Uterus (tissue), 3 donors: ENCODE measurements at regions not wholly inside any gene's neighbourhood (a gene's known extent, or its start where the extent isn't known, plus 50 kb on each side); places are given as distances from the start of the nearest gene placed in this dataset.

Experiments
- DNase-seq, 2 donors: peaks; one replicate each; pipeline ENCODE4 v3.0.0-alpha.2; 2019 to 2020
- H3K27ac ChIP-seq, 2 donors: fragments of 200-600 bp; sonication (generic); 1 replicate in 1 of 2; 2 replicates in 1 of 2; pipeline ENCODE4 v1.5.1; 2016 to 2018
- H3K27me3 ChIP-seq, 2 donors: fragments of 200-600 bp; sonication (generic); one replicate each; pipeline ENCODE4 v1.5.1; 2018 to 2019; ENCODE audit warnings: control low read depth in 1 of 2
- H3K36me3 ChIP-seq, 2 donors: fragments of 200-600 bp; sonication (generic); one replicate each; pipeline ENCODE4 v1.5.1; 2019; ENCODE audit warnings: control low read depth in 1 of 2
- H3K4me1 ChIP-seq, 2 donors: fragments of 200-600 bp; sonication (generic); one replicate each; pipeline ENCODE4 v1.5.1; 2018 to 2019; ENCODE audit warnings: control low read depth in 1 of 2
- H3K4me3 ChIP-seq, 2 donors: fragments of 200-600 bp; sonication (generic); 1 replicate in 1 of 2; 2 replicates in 1 of 2; pipeline ENCODE4 v1.5.1; 2018 to 2019; ENCODE audit warnings: mild to moderate bottlenecking in 1 of 2
- H3K9me3 ChIP-seq, 2 donors: fragments of 200-600 bp; sonication (generic); one replicate each; pipeline ENCODE4 v1.5.1; 2019; ENCODE audit warnings: control low read depth in 1 of 2
- POLR2A ChIP-seq, 2 donors: fragments of 450-650 bp; IDR thresholded peaks; one replicate each; pipeline ENCODE4 v1.6.1; 2016; ENCODE audit warnings: antibody characterized with exemption in 2 of 2, mild to moderate bottlenecking in 1 of 2, moderate library complexity in 1 of 2
- intact Hi-C: fragments of 100-400 bp; cut with DNase I; formaldehyde crosslinking; loops from one replicate; pipeline ENCODE4 v1.15.1; 2023; ENCODE audit warnings: low total_unique reads
- TF ChIP-seq, protein P1 (sequence below), 4 experiments: fragments of 200-600 bp in 2 of 4; fragments of 450-650 bp in 2 of 4; sonication (generic) in 2 of 4; IDR thresholded peaks; one replicate each; pipeline ENCODE4 v1.5.1; 2016 to 2019; ENCODE audit warnings: antibody characterized with exemption in 4 of 4, mild to moderate bottlenecking in 2 of 4, moderate library complexity in 1 of 4
- donor health status: DM: yes; HTN: yes; CAD: no.

DNA sequence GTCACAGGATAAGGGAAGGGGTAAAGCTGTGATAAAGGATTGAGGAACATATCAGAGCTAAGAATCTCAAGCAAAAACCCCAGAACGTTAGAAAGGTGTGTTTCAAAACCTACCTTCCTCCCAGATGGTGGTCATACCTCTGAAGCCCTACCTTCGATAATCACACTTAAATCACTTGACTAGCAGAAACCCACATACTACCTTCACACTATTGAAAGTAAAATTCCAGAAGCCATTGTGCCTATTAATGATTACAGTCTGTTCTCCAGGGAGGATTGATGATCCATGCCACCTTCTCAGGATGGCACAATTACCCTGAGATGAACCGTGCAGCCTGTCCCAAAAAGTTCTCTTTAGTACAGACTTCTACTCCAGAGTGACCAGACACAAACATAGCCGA, 72.3 kb upstream of the SOX4 start:
- Histone ChIP-seq H3K36me3 (no peaks in the 10 kb centered on the region), H3K4me1 (no peaks in the 10 kb centered on the region), H3K27ac (no peak overlapping the region), H3K27me3 (no peaks in the 10 kb centered on the region), H3K9me3 (no peaks in the 10 kb centered on the region), H3K4me3 (no peak overlapping the region)
- intact Hi-C loops, result no loop called here
- DNase-seq, result no peak
- no peak for TF ChIP-seq POLR2A (IDR thresholded peaks at IDR 0.05)
- TF ChIP-seq, protein P1, sequence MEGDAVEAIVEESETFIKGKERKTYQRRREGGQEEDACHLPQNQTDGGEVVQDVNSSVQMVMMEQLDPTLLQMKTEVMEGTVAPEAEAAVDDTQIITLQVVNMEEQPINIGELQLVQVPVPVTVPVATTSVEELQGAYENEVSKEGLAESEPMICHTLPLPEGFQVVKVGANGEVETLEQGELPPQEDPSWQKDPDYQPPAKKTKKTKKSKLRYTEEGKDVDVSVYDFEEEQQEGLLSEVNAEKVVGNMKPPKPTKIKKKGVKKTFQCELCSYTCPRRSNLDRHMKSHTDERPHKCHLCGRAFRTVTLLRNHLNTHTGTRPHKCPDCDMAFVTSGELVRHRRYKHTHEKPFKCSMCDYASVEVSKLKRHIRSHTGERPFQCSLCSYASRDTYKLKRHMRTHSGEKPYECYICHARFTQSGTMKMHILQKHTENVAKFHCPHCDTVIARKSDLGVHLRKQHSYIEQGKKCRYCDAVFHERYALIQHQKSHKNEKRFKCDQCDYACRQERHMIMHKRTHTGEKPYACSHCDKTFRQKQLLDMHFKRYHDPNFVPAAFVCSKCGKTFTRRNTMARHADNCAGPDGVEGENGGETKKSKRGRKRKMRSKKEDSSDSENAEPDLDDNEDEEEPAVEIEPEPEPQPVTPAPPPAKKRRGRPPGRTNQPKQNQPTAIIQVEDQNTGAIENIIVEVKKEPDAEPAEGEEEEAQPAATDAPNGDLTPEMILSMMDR (IDR thresholded peaks at IDR 0.05), result no peak

DNA sequence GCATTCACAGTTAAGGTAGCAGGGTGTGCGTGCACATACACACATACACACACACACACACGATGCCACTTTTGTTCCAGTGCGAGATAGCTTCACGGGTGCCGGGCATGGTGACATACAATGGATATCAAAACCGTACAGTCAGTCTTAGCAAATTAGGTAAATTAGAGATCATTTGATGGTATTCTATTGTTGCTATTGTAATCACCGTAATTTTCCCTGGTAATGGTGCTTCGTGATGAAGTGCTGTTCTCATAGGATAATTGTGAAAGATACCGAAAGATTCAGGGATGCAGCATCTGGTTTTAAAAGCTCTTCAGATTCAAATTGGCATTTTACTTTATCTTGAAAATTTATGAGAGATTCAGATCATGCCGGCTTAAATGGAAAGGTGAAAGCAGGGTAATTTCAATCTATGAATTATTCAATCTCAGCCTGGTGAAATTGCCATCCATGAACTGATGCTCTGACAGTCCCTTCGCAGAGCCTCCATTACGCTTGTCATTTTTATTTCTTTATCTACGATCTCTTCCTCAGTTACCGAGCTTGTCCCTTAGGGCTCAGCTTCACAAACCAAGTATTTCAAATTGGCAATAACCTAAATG, 71.3 kb upstream of the SOX4 start:
- no peak overlapping the region for H3K27ac ChIP-seq
- H3K36me3 ChIP-seq, result no peaks in the 10 kb centered on the region
- DNase-seq, result no peak
- intact Hi-C loops, result no loop called here
- no peak for TF ChIP-seq POLR2A (IDR thresholded peaks at IDR 0.05)
- TF ChIP-seq, protein P1 (IDR thresholded peaks at IDR 0.05), result no peak
- no peaks in the 10 kb centered on the region for H3K9me3 ChIP-seq
- no peaks in the 10 kb centered on the region for H3K27me3 ChIP-seq
- no peaks in the 10 kb centered on the region for H3K4me1 ChIP-seq
- H3K4me3 ChIP-seq, result no peak overlapping the region

DNA sequence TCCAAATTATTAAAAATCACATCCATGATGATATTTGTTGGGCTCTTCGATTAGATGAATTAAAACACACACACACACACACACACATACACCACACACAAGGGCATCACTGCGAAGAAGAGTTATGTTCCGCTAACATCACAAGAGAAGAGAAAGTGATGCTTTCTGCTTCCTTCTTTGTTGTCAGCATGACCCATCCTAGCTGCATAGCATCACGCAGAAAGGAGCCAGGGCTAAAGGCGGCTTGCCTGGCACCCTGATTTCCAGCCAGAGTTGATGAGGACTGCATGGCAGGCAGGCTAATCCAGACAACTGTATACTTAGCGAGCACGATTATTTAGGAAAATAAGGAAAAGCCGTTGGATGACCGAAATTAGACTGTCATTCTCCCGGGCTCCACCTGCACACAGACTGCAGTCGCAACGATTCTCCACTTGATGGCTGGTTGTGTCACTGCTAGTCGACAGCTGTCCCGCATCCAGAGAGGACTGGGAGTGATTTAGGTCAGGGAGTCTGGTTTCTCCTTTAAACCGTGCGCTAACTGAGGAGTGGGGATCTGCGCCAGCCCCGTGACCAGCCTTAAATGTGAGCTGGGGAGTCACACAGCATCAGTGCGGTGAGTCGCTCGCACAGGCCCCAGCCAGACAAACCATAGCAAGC, 70.6 kb upstream of the SOX4 start:
- TF ChIP-seq POLR2A (IDR thresholded peaks at IDR 0.05), result no peak
- TF ChIP-seq, protein P1 (IDR thresholded peaks at IDR 0.05), result no peak
- Histone ChIP-seq H3K4me1 (no peaks in the 10 kb centered on the region), H3K27ac (no peak overlapping the region), H3K27me3 (no peaks in the 10 kb centered on the region), H3K4me3 (no peak overlapping the region), H3K36me3 (no peaks in the 10 kb centered on the region), H3K9me3 (no peaks in the 10 kb centered on the region)
- intact Hi-C loops, result no loop called here
- DNase-seq, result no peak

DNA sequence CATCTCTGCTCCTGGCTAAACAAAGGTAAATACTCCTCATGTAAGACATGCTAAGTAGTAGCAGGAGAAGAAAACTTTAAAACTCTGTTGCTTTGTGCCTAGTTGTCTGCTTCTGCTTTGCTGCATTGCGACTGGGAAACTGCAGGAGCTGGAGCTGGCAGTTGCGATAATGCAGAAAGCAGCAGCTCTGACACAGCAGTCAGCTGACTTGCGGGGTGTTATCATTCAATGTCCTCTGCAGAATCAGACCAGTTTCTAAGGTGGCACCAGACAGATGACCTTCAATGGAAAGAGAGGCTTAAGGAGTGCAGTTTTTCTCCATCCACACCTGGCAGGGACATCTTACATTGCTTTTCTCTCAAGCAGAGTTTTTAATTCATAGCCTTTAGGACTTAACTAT, 69.9 kb upstream of the SOX4 start:
- intact Hi-C loops, result no loop called here
- Histone ChIP-seq H3K9me3 (no peaks in the 10 kb centered on the region), H3K36me3 (no peaks in the 10 kb centered on the region), H3K27me3 (no peaks in the 10 kb centered on the region), H3K4me3 (no peak overlapping the region), H3K27ac (no peak overlapping the region), H3K4me1 (no peaks in the 10 kb centered on the region)
- no peak for DNase-seq
- TF ChIP-seq, protein P1 (IDR thresholded peaks at IDR 0.05), result no peak
- TF ChIP-seq POLR2A (IDR thresholded peaks at IDR 0.05), result no peak

DNA sequence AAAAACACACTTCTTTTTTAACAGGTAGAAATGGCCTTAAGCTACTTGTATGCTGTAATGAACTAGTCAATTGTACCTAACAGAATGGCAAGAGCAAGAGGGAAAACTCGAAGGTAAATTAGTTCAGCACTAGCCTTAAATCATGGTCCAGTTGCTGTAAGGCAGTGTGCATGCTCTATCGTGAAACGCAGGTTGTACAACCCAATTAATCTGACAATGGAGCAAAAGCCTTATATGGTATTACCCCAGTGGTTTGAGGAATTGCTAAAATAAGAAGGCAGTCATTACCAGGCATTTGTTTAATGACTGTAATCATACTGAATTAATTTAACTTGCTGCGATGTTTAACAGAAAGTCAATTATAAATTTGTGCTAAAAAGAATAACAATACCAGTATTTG, 69.3 kb upstream of the SOX4 start:
- no peak overlapping the region for H3K27ac ChIP-seq
- no peak for DNase-seq
- no peaks in the 10 kb centered on the region for H3K27me3 ChIP-seq
- TF ChIP-seq POLR2A (IDR thresholded peaks at IDR 0.05), result no peak
- TF ChIP-seq, protein P1 (IDR thresholded peaks at IDR 0.05), result no peak
- no peaks in the 10 kb centered on the region for H3K4me1 ChIP-seq
- intact Hi-C loops, result no loop called here
- H3K9me3 ChIP-seq, result no peaks in the 10 kb centered on the region
- H3K4me3 ChIP-seq, result no peak overlapping the region
- no peaks in the 10 kb centered on the region for H3K36me3 ChIP-seq
